Mesothelial cell of epicardium (in vitro differentiated cells): ENCODE measurements at regions not wholly inside any gene's neighbourhood (a gene's known extent, or its start where the extent isn't known, plus 50 kb on each side); places are given as distances from the start of the nearest gene placed in this dataset.

Experiments
- DNase-seq, 2 experiments: peaks; one replicate each; pipeline ENCODE4 v3.0.0; 2021; ENCODE audit warnings: low spot score in 2 of 2; ENCODE audit not compliant: unreplicated experiment in 2 of 2
- H3K27ac Mint-ChIP-seq: 2 replicates; pipeline ENCODE4 v1.8.0; 2021; ENCODE audit warnings: mixed read lengths
- H3K27me3 Mint-ChIP-seq: 2 replicates; pipeline ENCODE4 v1.8.0; 2021; ENCODE audit warnings: low read depth, mixed read lengths
- H3K36me3 Mint-ChIP-seq: 2 replicates; pipeline ENCODE4 v1.8.0; 2021; ENCODE audit warnings: mixed read lengths
- H3K4me1 Mint-ChIP-seq: 2 replicates; pipeline ENCODE4 v1.8.0; 2021; ENCODE audit warnings: mixed read lengths
- H3K4me3 Mint-ChIP-seq: 2 replicates; pipeline ENCODE4 v1.8.0; 2021; ENCODE audit warnings: mild to moderate bottlenecking, moderate library complexity, mixed read lengths
- H3K9me3 Mint-ChIP-seq: 2 replicates; pipeline ENCODE4 v1.8.0; 2021; ENCODE audit warnings: mixed read lengths
- CTCF ChIP-seq: fragments of 200-600 bp; sonication (generic); IDR thresholded peaks from one replicate; pipeline ENCODE4 v1.5.0; 2021; ENCODE audit warnings: antibody characterized with exemption; ENCODE audit not compliant: unreplicated experiment

- Mint-ChIP-seq H3K27me3 (peaks cover 18% of the 10 kb centered on the region), H3K36me3 (no peaks in the 10 kb centered on the region), H3K9me3 (peaks cover 4% of the 10 kb centered on the region), H3K4me3 (no peak overlapping the region), H3K27ac (no peak overlapping the region), H3K4me1 (no peaks in the 10 kb centered on the region)
- TF ChIP-seq CTCF, result no peak
- DNase-seq, result no peak
Measured at GRCh38 chr7:69088185-69088584, 510.1 kb upstream of the AUTS2 start.

- Mint-ChIP-seq H3K9me3 (peaks cover 18% of the 10 kb centered on the region), H3K27me3 (peaks cover 18% of the 10 kb centered on the region), H3K27ac (no peak overlapping the region), H3K36me3 (peaks cover 5% of the 10 kb centered on the region), H3K4me3 (no peak overlapping the region), H3K4me1 (no peaks in the 10 kb centered on the region)
- no peak for TF ChIP-seq CTCF
- no peak for DNase-seq
Measured at GRCh38 chr7:69090936-69091335, 507.3 kb upstream of the AUTS2 start.

GRCh38 chr7:69091521-69091920, 506.8 kb upstream of the AUTS2 start:
- Mint-ChIP-seq H3K4me1 (no peaks in the 10 kb centered on the region), H3K9me3 (peaks cover 20% of the 10 kb centered on the region), H3K4me3 (no peak overlapping the region), H3K27ac (no peak overlapping the region), H3K36me3 (peaks cover 5% of the 10 kb centered on the region), H3K27me3 (peaks cover 18% of the 10 kb centered on the region)
- DNase-seq, result no peak
- TF ChIP-seq CTCF, result no peak

- Mint-ChIP-seq H3K27ac (no peak overlapping the region), H3K36me3 (peaks cover 5% of the 10 kb centered on the region), H3K9me3 (peaks cover 21% of the 10 kb centered on the region), H3K4me1 (no peaks in the 10 kb centered on the region), H3K27me3 (peaks cover 8% of the 10 kb centered on the region), H3K4me3 (no peak overlapping the region)
- no peak for DNase-seq
- TF ChIP-seq CTCF, result no peak
Measured at GRCh38 chr7:69095127-69095526, 503.1 kb upstream of the AUTS2 start.

- Mint-ChIP-seq H3K27me3 (peaks cover 5% of the 10 kb centered on the region), H3K4me3 (no peak overlapping the region), H3K27ac (no peak overlapping the region), H3K4me1 (no peaks in the 10 kb centered on the region), H3K9me3 (peaks cover 21% of the 10 kb centered on the region), H3K36me3 (peaks cover 5% of the 10 kb centered on the region)
- TF ChIP-seq CTCF, result no peak
- DNase-seq, result no peak
Measured at GRCh38 chr7:69095649-69096048, 502.6 kb upstream of the AUTS2 start.

GRCh38 chr7:69104023-69104422, 494.3 kb upstream of the AUTS2 start:
- Mint-ChIP-seq H3K9me3 (peaks cover 13% of the 10 kb centered on the region), H3K27me3 (no peaks in the 10 kb centered on the region)
- DNase-seq, result no peak

More at GRCh38 chr7:69104023-69104422, 494.3 kb upstream of the AUTS2 start:
- peaks cover 17% of the 10 kb centered on the region for H3K4me1 Mint-ChIP-seq
- H3K4me3 Mint-ChIP-seq, result no peak overlapping the region
- no peak overlapping the region for H3K27ac Mint-ChIP-seq
- no peak for TF ChIP-seq CTCF
- H3K36me3 Mint-ChIP-seq, result no peaks in the 10 kb centered on the region
